PFSK-1 (cell line): ENCODE measurements at regions not wholly inside any gene's neighbourhood (a gene's known extent, or its start where the extent isn't known, plus 50 kb on each side); places are given as distances from the start of the nearest gene placed in this dataset.

Experiments used
- FOXP2 ChIP-seq: optimal IDR thresholded peaks from 2 replicates; pipeline ENCODE3; 2011; ENCODE audit warnings: borderline replicate concordance, control low read depth, inconsistent platforms; ENCODE audit not compliant: insufficient read depth; ENCODE audit errors: extremely low read length, extremely low read depth
- POLR2AphosphoS5 ChIP-seq: IDR thresholded peaks from 2 replicates; pipeline ENCODE4 v1.6.1; 2012; ENCODE audit warnings: low read depth, mild to moderate bottlenecking, control low read depth, low read length, moderate library complexity
- SIN3A ChIP-seq: IDR thresholded peaks from 2 replicates; pipeline ENCODE4 v1.6.1; 2012; ENCODE audit warnings: mild to moderate bottlenecking, low read length, moderate library complexity, borderline replicate concordance; ENCODE audit not compliant: insufficient read depth
- TAF1 ChIP-seq: IDR thresholded peaks from 2 replicates; pipeline ENCODE4 v1.6.1; 2012; ENCODE audit warnings: low read length, control low read depth, borderline replicate concordance; ENCODE audit not compliant: insufficient read depth
- TF ChIP-seq, protein P1 (sequence below), 2 experiments: IDR thresholded peaks; 2 replicates each; pipeline versions ENCODE4 v1.6.1 to v1.8.0; 2011 to 2012; ENCODE audit warnings: low read depth in 2 of 2, low read length in 2 of 2, control low read depth in 1 of 2, inconsistent platforms in 1 of 2, mild to moderate bottlenecking in 1 of 2, moderate library complexity in 1 of 2; ENCODE audit not compliant: insufficient read depth in 1 of 2

- TF ChIP-seq SIN3A (no peak), FOXP2 (no peak), TAF1 (no peak), POLR2AphosphoS5 (no peak)
- TF ChIP-seq, protein P1, sequence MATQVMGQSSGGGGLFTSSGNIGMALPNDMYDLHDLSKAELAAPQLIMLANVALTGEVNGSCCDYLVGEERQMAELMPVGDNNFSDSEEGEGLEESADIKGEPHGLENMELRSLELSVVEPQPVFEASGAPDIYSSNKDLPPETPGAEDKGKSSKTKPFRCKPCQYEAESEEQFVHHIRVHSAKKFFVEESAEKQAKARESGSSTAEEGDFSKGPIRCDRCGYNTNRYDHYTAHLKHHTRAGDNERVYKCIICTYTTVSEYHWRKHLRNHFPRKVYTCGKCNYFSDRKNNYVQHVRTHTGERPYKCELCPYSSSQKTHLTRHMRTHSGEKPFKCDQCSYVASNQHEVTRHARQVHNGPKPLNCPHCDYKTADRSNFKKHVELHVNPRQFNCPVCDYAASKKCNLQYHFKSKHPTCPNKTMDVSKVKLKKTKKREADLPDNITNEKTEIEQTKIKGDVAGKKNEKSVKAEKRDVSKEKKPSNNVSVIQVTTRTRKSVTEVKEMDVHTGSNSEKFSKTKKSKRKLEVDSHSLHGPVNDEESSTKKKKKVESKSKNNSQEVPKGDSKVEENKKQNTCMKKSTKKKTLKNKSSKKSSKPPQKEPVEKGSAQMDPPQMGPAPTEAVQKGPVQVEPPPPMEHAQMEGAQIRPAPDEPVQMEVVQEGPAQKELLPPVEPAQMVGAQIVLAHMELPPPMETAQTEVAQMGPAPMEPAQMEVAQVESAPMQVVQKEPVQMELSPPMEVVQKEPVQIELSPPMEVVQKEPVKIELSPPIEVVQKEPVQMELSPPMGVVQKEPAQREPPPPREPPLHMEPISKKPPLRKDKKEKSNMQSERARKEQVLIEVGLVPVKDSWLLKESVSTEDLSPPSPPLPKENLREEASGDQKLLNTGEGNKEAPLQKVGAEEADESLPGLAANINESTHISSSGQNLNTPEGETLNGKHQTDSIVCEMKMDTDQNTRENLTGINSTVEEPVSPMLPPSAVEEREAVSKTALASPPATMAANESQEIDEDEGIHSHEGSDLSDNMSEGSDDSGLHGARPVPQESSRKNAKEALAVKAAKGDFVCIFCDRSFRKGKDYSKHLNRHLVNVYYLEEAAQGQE (IDR thresholded peaks at IDR 0.05; ENCODE audit: insufficient read depth in 1 of 2, low read depth in 2 of 2, low read length in 2 of 2): no peak
Observed at GRCh38 chr3:153422314-153422713, 260.3 kb downstream of the RAP2B start.

DNA sequence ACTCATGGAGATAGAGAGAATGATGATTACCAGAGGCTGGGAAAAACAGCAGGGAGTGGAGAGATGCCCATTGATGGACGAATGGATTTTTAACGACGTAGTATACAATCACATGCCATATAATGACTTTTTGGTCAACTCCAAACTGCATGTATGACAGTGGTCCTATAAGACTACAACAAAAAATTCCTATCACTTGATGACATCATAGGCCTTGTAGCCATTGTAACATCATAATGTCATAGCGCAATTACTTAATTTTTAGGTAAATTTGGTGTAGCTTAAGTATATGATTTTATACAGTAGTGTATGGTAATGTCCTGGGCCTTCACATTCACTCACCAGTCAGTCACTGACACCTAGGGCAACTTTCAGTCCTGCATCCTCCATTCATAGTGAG, 264.3 kb downstream of the RAP2B start:
- TF ChIP-seq TAF1 (no peak), FOXP2 (no peak), POLR2AphosphoS5 (no peak), SIN3A (no peak)
- TF ChIP-seq, protein P1 (IDR thresholded peaks at IDR 0.05; ENCODE audit: insufficient read depth in 1 of 2, low read depth in 2 of 2, low read length in 2 of 2): no peak

DNA sequence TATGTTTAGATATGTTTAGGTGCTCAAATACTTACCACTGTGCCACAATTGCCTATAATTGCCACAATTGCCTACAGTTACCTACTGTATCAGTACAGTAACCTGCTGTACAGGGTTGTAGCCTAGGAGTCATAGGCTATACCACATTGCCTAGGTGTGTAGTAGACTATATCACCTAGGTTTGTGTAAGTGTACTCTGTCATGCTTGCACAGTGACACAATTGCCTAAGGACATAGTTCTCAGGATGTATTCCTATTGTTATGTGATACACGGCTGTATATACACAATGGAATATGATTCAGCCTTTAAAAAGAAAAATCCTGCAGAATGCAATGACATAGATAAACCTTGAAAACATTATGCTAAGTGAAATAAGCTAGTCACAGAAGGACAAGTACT, 264.8 kb downstream of the RAP2B start:
- TF ChIP-seq, protein P1 (IDR thresholded peaks at IDR 0.05; ENCODE audit: insufficient read depth in 1 of 2, low read depth in 2 of 2, low read length in 2 of 2): no peak
- TF ChIP-seq FOXP2 (no peak), POLR2AphosphoS5 (no peak), TAF1 (no peak), SIN3A (no peak)

GRCh38 chr3:153429821-153430220, 267.8 kb downstream of the RAP2B start:
- no peak for TF ChIP-seq POLR2AphosphoS5
- TF ChIP-seq SIN3A: no peak
- TF ChIP-seq FOXP2: no peak
- TF ChIP-seq, protein P1 (IDR thresholded peaks at IDR 0.05; ENCODE audit: insufficient read depth in 1 of 2, low read depth in 2 of 2, low read length in 2 of 2): no peak
- no peak for TF ChIP-seq TAF1

DNA sequence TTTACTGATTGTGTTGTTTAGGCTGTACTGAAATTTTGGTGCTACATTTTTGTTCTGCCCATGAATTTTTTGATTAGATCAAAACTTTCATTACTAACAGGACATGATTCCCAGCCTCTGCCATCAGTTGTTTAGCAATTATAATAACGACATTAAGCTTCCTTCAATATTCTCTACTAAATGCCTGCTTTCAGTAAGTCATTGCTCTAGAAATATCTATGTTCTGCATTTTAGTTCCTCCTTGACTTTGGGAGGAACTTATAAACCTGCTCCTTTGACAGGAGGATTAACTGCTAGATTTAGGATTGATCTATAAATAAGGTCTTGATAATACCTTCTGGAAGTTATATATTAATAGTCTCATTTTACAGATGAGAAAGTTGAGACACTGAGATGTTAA, 269.1 kb downstream of the RAP2B start:
- TF ChIP-seq FOXP2: no peak
- TF ChIP-seq SIN3A: no peak
- no peak for TF ChIP-seq POLR2AphosphoS5
- TF ChIP-seq, protein P1 (IDR thresholded peaks at IDR 0.05; ENCODE audit: insufficient read depth in 1 of 2, low read depth in 2 of 2, low read length in 2 of 2): no peak
- TF ChIP-seq TAF1: no peak
